Neural cell (in vitro differentiated cells): ENCODE measurements at regions not wholly inside any gene's neighbourhood (a gene's known extent, or its start where the extent isn't known, plus 50 kb on each side); places are given as distances from the start of the nearest gene placed in this dataset.

Experiments
- H2AFZ ChIP-seq: fragments of 200-600, 300-800 bp; sonication (generic), shearing (Covaris generic); 2 replicates; pipeline ENCODE4 v1.6.0; 2014; ENCODE audit warnings: low read depth, mild to moderate bottlenecking, antibody characterized with exemption, low read length, moderate library complexity
- H3F3A ChIP-seq: fragments of 200-600 bp; shearing (Covaris generic); 2 replicates; pipeline ENCODE4 v1.6.1; 2016; ENCODE audit warnings: mild to moderate bottlenecking, moderate library complexity, mixed read lengths, antibody characterized with exemption, low read length; ENCODE audit not compliant: insufficient read depth, poor library complexity, severe bottlenecking
- H3K27ac ChIP-seq: fragments of 200-600, 300-800 bp; sonication (generic), shearing (Covaris generic); 2 replicates; pipeline ENCODE4 v1.5.1; 2014; ENCODE audit warnings: mild to moderate bottlenecking, low read length, moderate library complexity
- H3K27me3 ChIP-seq: fragments of 300-800, 200-600 bp; sonication (generic), shearing (Covaris generic); 2 replicates; pipeline ENCODE4 v1.6.0; 2014; ENCODE audit warnings: mild to moderate bottlenecking, low read depth, low read length, moderate library complexity; ENCODE audit not compliant: insufficient read depth
- H3K36me3 ChIP-seq: fragments of 300-800, 200-600 bp; sonication (generic), shearing (Covaris generic); 2 replicates; pipeline ENCODE4 v1.5.1; 2014; ENCODE audit warnings: mild to moderate bottlenecking, antibody characterized with exemption, low read length, moderate library complexity; ENCODE audit not compliant: insufficient read depth
- H3K4me2 ChIP-seq: fragments of 300-800, 200-600 bp; sonication (generic), shearing (Covaris generic); 2 replicates; pipeline ENCODE4 v1.6.0; 2014; ENCODE audit warnings: mild to moderate bottlenecking, low read length
- H3K4me3 ChIP-seq: fragments of 300-800, 200-600 bp; sonication (generic), shearing (Covaris generic); 2 replicates; pipeline ENCODE4 v1.5.1; 2014; ENCODE audit warnings: mild to moderate bottlenecking, low read length, moderate library complexity
- H3K79me2 ChIP-seq: fragments of 200-600 bp; shearing (Covaris generic); replicated peaks from 2 replicates; pipeline ENCODE4 v1.6.0; 2014; ENCODE audit warnings: mild to moderate bottlenecking, low read length, moderate library complexity; ENCODE audit not compliant: insufficient read depth
- H3K9ac ChIP-seq: fragments of 300-800, 200-600 bp; sonication (generic), shearing (Covaris generic); 2 replicates; pipeline ENCODE4 v1.6.1; 2016; ENCODE audit warnings: mild to moderate bottlenecking, low read length, mixed read lengths
- H3K9me2 ChIP-seq: fragments of 200-600 bp; shearing (Covaris generic); 2 replicates; pipeline ENCODE4 v1.6.1; 2016; ENCODE audit warnings: mild to moderate bottlenecking, low read length, mixed read lengths; ENCODE audit not compliant: insufficient read depth
- H3K9me3 ChIP-seq: fragments of 200-600, 300-800 bp; sonication (generic), shearing (Covaris generic); 2 replicates; pipeline ENCODE4 v1.6.1; 2016; ENCODE audit warnings: mild to moderate bottlenecking, mixed run types, low read length, moderate library complexity, mixed read lengths
- H4K20me1 ChIP-seq: fragments of 200-600 bp; shearing (Covaris generic); 2 replicates; pipeline ENCODE4 v1.6.1; 2016; ENCODE audit warnings: mild to moderate bottlenecking, mixed run types; ENCODE audit not compliant: insufficient read depth
- CTCF ChIP-seq: fragments of 450-650 bp; IDR thresholded peaks from 2 replicates; pipeline ENCODE4 v1.5.1; 2014; ENCODE audit warnings: antibody characterized with exemption, mild to moderate bottlenecking, moderate library complexity; ENCODE audit not compliant: poor library complexity, severe bottlenecking
- EP300 ChIP-seq: fragments of 450-650 bp; conservative IDR thresholded peaks from 2 replicates; pipeline ENCODE4 v1.6.1; 2014; ENCODE audit warnings: antibody characterized with exemption, mild to moderate bottlenecking, moderate library complexity; ENCODE audit not compliant: poor library complexity, severe bottlenecking
- EZH2 ChIP-seq: fragments of 200-600, 300-800 bp; shearing (Covaris generic), sonication (generic); IDR thresholded peaks from 2 replicates; pipeline ENCODE4 v1.6.1; 2014; ENCODE audit warnings: antibody characterized with exemption, low read length, borderline replicate concordance, mild to moderate bottlenecking; ENCODE audit not compliant: insufficient read depth, poor library complexity, severe bottlenecking
- MXI1 ChIP-seq: fragments of 450-650 bp; conservative IDR thresholded peaks from 2 replicates; pipeline ENCODE4 v1.6.1; 2014; ENCODE audit warnings: antibody characterized with exemption, mild to moderate bottlenecking; ENCODE audit not compliant: poor library complexity, severe bottlenecking
- POLR2AphosphoS5 ChIP-seq: IDR thresholded peaks from 2 replicates; pipeline ENCODE4 v1.6.1; 2012
- RAD21 ChIP-seq: fragments of 450-650 bp; conservative IDR thresholded peaks from 2 replicates; pipeline ENCODE4 v1.6.1; 2014; ENCODE audit warnings: antibody characterized with exemption, mild to moderate bottlenecking, moderate library complexity
- REST ChIP-seq: IDR thresholded peaks from 2 replicates; pipeline ENCODE4 v1.6.1; 2012; ENCODE audit warnings: borderline replicate concordance
- SMC3 ChIP-seq: fragments of 450-650 bp; conservative IDR thresholded peaks from 2 replicates; pipeline ENCODE4 v1.6.1; 2014; ENCODE audit warnings: antibody characterized with exemption, mild to moderate bottlenecking, moderate library complexity; ENCODE audit not compliant: poor library complexity
- TAF1 ChIP-seq: IDR thresholded peaks from 2 replicates; pipeline ENCODE4 v1.6.1; 2012; ENCODE audit warnings: low read depth

GRCh38 chr5:13640270-13640669 lies 304.2 kb downstream of the DNAH5 start:
- Histone ChIP-seq H3F3A (no peaks in the 10 kb centered on the region), H4K20me1 (no peaks in the 10 kb centered on the region), H3K9ac (no peak overlapping the region), H3K36me3 (no peaks in the 10 kb centered on the region), H3K4me3 (no peak overlapping the region), H2AFZ (no peak overlapping the region), H3K27me3 (no peaks in the 10 kb centered on the region), H3K27ac (no peak overlapping the region), H3K79me2 (no peaks in the 10 kb centered on the region), H3K4me2 (no peak overlapping the region), H3K9me3 (no peaks in the 10 kb centered on the region), H3K9me2 (no peaks in the 10 kb centered on the region)
- TF ChIP-seq SMC3 (no peak), MXI1 (no peak), REST (no peak), TAF1 (no peak), EP300 (no peak), POLR2AphosphoS5 (no peak), RAD21 (no peak), EZH2 (no peak), CTCF (no peak)

GRCh38 chr5:13632676-13633075 lies 311.8 kb downstream of the DNAH5 start:
- H3K36me3 ChIP-seq, result no peaks in the 10 kb centered on the region
- H3K9me2 ChIP-seq, result no peaks in the 10 kb centered on the region
- no peaks in the 10 kb centered on the region for H3F3A ChIP-seq
- no peak overlapping the region for H2AFZ ChIP-seq
- no peaks in the 10 kb centered on the region for H3K27me3 ChIP-seq
- H3K79me2 ChIP-seq, result no peaks in the 10 kb centered on the region
- no peak for TF ChIP-seq EZH2
- TF ChIP-seq RAD21, result no peak
- TF ChIP-seq MXI1, result no peak
- TF ChIP-seq REST, result no peak
- TF ChIP-seq TAF1, result no peak
- TF ChIP-seq EP300, result no peak
- TF ChIP-seq SMC3, result no peak
- TF ChIP-seq POLR2AphosphoS5, result no peak
- no peak for TF ChIP-seq CTCF
- H3K27ac ChIP-seq, result no peak overlapping the region
- H3K4me3 ChIP-seq, result no peak overlapping the region
- H3K9ac ChIP-seq, result no peak overlapping the region
- H3K4me2 ChIP-seq, result no peak overlapping the region
- no peaks in the 10 kb centered on the region for H3K9me3 ChIP-seq
- no peaks in the 10 kb centered on the region for H4K20me1 ChIP-seq
